ENCODE measurements at regions not wholly inside any gene's neighbourhood (a gene's known extent, or its start where the extent isn't known, plus 50 kb on each side); places are given as distances from the start of the nearest gene placed in this dataset.

- TF ChIP-seq CTCF (IDR thresholded peaks at IDR 0.05; ENCODE audit: unreplicated experiment): no peak
- POLR2A ChIA-PET: no interaction called here
- intact Hi-C loops (cut with micrococcal nuclease): no loop called here
- H3K27ac Mint-ChIP-seq (ENCODE audit: low read depth, unreplicated experiment): no peak overlapping the region
- CTCF ChIA-PET: interaction anchor here (0.7 kb wide), 1 partner anchor 339 kb away, joined by 3 read pairs; no protein-coding TSS in a partner anchor
- H3K4me3 Mint-ChIP-seq (ENCODE audit: unreplicated experiment): no peak overlapping the region
- peaks cover 10% of the 10 kb centered on the region for H3K27me3 Mint-ChIP-seq (ENCODE audit: insufficient read depth, unreplicated experiment)
- H3K36me3 Mint-ChIP-seq (ENCODE audit: insufficient read depth, unreplicated experiment): no peaks in the 10 kb centered on the region
- DNase-seq (ENCODE audit: unreplicated experiment): no peak
- peaks cover 11% of the 10 kb centered on the region for H3K4me1 Mint-ChIP-seq (ENCODE audit: insufficient read depth, unreplicated experiment)
- no TSS peak for BruUV-seq (replicated peaks)
- H3K9me3 Mint-ChIP-seq (ENCODE audit: unreplicated experiment): no peaks in the 10 kb centered on the region
Observed at GRCh38 chr2:778731-779350, 101.6 kb upstream of the TMEM18 start.

GRCh38 chr2:777546-777945 is 100.3 kb upstream of the TMEM18 start:
- no TSS peak for BruUV-seq (replicated peaks)
- H3K4me3 Mint-ChIP-seq (ENCODE audit: unreplicated experiment): no peak overlapping the region
- ChIA-PET CTCF (interaction anchor here (0.8 kb wide), 1 partner anchor 762 kb away, joined by 3 read pairs; no protein-coding TSS in a partner anchor), POLR2A (no interaction called here)
- no peak for DNase-seq (ENCODE audit: unreplicated experiment)
- no peak overlapping the region for H3K27ac Mint-ChIP-seq (ENCODE audit: low read depth, unreplicated experiment)
- intact Hi-C loops (cut with micrococcal nuclease): no loop called here
- H3K36me3 Mint-ChIP-seq (ENCODE audit: insufficient read depth, unreplicated experiment): no peaks in the 10 kb centered on the region
- H3K9me3 Mint-ChIP-seq (ENCODE audit: unreplicated experiment): no peaks in the 10 kb centered on the region
- no peak for TF ChIP-seq CTCF (IDR thresholded peaks at IDR 0.05; ENCODE audit: unreplicated experiment)
- peaks cover 11% of the 10 kb centered on the region for H3K4me1 Mint-ChIP-seq (ENCODE audit: insufficient read depth, unreplicated experiment)
- peaks cover 10% of the 10 kb centered on the region for H3K27me3 Mint-ChIP-seq (ENCODE audit: insufficient read depth, unreplicated experiment)

- ChIA-PET POLR2A (no interaction called here), CTCF (no interaction called here)
- Mint-ChIP-seq H3K4me1 (ENCODE audit: insufficient read depth, unreplicated experiment) (peaks cover 11% of the 10 kb centered on the region), H3K27me3 (ENCODE audit: insufficient read depth, unreplicated experiment) (peaks cover 10% of the 10 kb centered on the region), H3K4me3 (ENCODE audit: unreplicated experiment) (no peak overlapping the region), H3K9me3 (ENCODE audit: unreplicated experiment) (no peaks in the 10 kb centered on the region), H3K27ac (ENCODE audit: low read depth, unreplicated experiment) (no peak overlapping the region), H3K36me3 (ENCODE audit: insufficient read depth, unreplicated experiment) (no peaks in the 10 kb centered on the region)
- intact Hi-C loops (cut with micrococcal nuclease): no loop called here
- no peak for DNase-seq (ENCODE audit: unreplicated experiment)
- BruUV-seq (replicated peaks): no TSS peak
- TF ChIP-seq CTCF (IDR thresholded peaks at IDR 0.05; ENCODE audit: unreplicated experiment): no peak
Observed at GRCh38 chr2:777051-777450, 99.8 kb upstream of the TMEM18 start.

GRCh38 chr2:776487-776886 is 99.3 kb upstream of the TMEM18 start:
- CTCF ChIA-PET: no interaction called here
- intact Hi-C loops (cut with micrococcal nuclease): no loop called here
- POLR2A ChIA-PET: no interaction called here
- Mint-ChIP-seq H3K36me3 (ENCODE audit: insufficient read depth, unreplicated experiment) (no peaks in the 10 kb centered on the region), H3K4me1 (ENCODE audit: insufficient read depth, unreplicated experiment) (peaks cover 7% of the 10 kb centered on the region), H3K4me3 (ENCODE audit: unreplicated experiment) (no peak overlapping the region), H3K27ac (ENCODE audit: low read depth, unreplicated experiment) (no peak overlapping the region), H3K9me3 (ENCODE audit: unreplicated experiment) (no peaks in the 10 kb centered on the region), H3K27me3 (ENCODE audit: insufficient read depth, unreplicated experiment) (peaks cover 4% of the 10 kb centered on the region)
- DNase-seq (ENCODE audit: unreplicated experiment): no peak
- no TSS peak for BruUV-seq (replicated peaks)
- no peak for TF ChIP-seq CTCF (IDR thresholded peaks at IDR 0.05; ENCODE audit: unreplicated experiment)

Data from MCF 10A (cell line).